GM18867 (cell line): ENCODE measurements at regions not wholly inside any gene's neighbourhood (a gene's known extent, or its start where the extent isn't known, plus 50 kb on each side); places are given as distances from the start of the nearest gene placed in this dataset.
A peak's percentile ranks its signal among the peaks of the same experiment; 100 is the strongest.
"Not testable (repeated sequence)": the region's sequence is repeated elsewhere in the genome, so short reads cannot be mapped to it uniquely, and the experiment has no call there.

Experiments
- ATAC-seq: cut with Tn5 transposase; IDR thresholded peaks from one replicate; pipeline ENCODE4 v1.9.1; 2021; ENCODE audit warnings: mild to moderate bottlenecking, moderate library complexity; ENCODE audit not compliant: unreplicated experiment

GRCh38 chr2:89129440-89129839 is 438.0 kb downstream of the RPIA start:
- not testable (repeated sequence) for ATAC-seq

GRCh38 chr2:89130665-89131308 is 439.3 kb downstream of the RPIA start:
- not testable (repeated sequence) for ATAC-seq

- not testable (repeated sequence) for ATAC-seq
Observed at GRCh38 chr2:89142959-89143358, 451.5 kb downstream of the RPIA start.

DNA sequence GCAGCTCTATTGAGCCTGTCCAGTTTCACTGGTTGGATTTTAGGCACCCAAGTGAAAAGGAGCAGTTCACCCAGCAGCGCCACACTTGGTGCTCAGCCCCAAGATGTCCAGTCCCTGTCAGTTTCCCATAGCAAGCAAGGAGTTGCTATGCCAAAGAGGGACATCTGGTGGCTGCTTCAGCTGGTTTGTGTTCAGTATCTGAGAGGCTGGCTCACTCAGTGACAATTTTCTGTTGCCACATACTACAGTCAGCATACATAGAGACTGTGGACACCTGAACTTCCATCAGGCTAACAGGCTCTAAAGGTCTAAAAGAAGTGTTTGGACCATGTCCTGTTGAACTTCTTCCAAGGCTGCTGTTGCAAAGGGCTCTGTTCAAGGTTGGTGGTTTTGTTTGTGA is 453.9 kb downstream of the RPIA start:
- ATAC-seq: not testable (repeated sequence)

- not testable (repeated sequence) for ATAC-seq
Observed at GRCh38 chr2:89148256-89148655, 456.8 kb downstream of the RPIA start.

GRCh38 chr2:89151699-89152098 is 460.2 kb downstream of the RPIA start:
- not testable (repeated sequence) for ATAC-seq

DNA sequence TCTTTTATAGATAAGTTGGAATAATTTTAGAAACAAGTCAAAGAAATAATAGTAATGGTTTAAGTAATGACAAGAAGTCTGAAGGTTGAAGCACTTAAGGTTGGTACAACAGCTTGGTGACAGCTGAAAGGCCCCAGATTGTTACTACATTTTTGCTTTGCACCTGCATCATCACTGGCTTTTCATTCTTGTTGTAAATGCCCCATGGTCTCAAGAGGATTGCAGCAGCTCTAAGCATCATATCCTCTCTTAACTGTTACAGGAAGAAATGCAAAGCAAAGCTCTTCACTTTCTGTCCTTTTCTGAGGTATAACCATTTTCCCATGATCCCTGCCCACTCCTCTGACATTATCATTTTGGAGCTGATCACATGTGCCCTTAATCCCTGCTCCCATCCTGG is 461.0 kb downstream of the RPIA start:
- not testable (repeated sequence) for ATAC-seq

DNA sequence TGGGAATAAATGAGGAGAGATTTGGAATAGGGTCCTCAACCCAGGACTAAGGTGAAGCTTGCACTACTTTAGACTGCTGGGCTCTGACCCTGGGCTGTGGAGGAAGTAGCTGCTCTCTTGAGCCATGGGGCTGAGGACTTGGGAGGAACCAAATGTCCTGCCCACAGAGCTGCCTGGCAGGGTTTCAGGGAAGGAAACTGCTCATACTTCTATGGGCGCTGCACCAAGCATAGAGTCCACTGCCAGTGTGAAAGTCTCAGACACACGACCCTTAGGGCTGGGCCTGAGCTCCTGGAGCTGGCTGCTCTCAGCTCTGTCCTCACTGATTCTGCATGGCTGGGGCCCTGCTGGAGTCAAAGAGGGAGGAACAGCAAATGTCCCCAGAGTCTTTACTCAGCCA is 461.7 kb downstream of the RPIA start:
- ATAC-seq: not testable (repeated sequence)

- ATAC-seq: not testable (repeated sequence)
Observed at GRCh38 chr2:89154247-89154682, 462.8 kb downstream of the RPIA start.

GRCh38 chr2:89160306-89160705 is 468.8 kb downstream of the RPIA start:
- peak; percentile 61 for ATAC-seq

DNA sequence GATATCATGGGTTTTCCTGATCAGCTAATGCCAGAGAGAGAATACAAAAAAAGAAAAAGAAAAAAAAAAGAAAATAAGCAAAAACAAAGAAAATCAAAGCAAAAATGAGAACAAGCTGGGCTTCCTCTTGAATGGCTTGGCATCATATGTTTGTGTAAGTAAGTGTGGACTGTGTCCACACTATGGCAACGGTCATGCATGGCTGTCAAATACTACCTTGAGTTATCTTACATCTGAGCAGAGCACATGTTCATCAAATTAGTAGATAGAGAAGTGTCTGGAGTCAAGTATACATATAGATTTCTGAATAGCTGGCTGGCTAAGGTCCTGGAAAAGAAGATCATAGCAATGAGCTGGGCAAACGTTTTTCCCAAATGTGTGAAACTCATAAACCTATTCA is 470.2 kb downstream of the RPIA start:
- not testable (repeated sequence) for ATAC-seq

- not testable (repeated sequence) for ATAC-seq
Observed at GRCh38 chr2:89170506-89171173, 479.2 kb downstream of the RPIA start.

- not testable (repeated sequence) for ATAC-seq
Observed at GRCh38 chr2:89171174-89171519, 479.7 kb downstream of the RPIA start.

DNA sequence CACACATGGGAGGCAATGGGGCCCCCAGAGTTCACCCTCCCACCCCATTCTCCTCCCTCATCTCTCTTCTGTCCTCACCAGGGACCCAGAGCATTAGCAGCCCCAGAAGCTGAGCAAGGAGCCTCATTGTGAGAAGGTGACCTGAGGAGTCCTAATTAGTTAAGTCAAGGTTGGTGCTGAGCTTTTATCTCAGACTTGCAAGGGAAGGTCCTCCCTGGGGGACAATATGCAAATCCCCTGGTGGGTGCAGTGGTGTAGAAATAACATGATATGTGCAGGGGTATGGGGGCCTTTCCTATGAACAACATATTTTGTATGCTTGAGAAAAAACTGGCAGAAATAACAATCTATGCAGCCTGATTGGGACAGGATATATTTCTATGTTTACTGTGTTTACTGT is 485.5 kb downstream of the RPIA start:
- not testable (repeated sequence) for ATAC-seq

GRCh38 chr2:89182221-89182620 is 490.7 kb downstream of the RPIA start:
- not testable (repeated sequence) for ATAC-seq

- ATAC-seq: not testable (repeated sequence)
Observed at GRCh38 chr2:89184746-89185145, 493.3 kb downstream of the RPIA start.

DNA sequence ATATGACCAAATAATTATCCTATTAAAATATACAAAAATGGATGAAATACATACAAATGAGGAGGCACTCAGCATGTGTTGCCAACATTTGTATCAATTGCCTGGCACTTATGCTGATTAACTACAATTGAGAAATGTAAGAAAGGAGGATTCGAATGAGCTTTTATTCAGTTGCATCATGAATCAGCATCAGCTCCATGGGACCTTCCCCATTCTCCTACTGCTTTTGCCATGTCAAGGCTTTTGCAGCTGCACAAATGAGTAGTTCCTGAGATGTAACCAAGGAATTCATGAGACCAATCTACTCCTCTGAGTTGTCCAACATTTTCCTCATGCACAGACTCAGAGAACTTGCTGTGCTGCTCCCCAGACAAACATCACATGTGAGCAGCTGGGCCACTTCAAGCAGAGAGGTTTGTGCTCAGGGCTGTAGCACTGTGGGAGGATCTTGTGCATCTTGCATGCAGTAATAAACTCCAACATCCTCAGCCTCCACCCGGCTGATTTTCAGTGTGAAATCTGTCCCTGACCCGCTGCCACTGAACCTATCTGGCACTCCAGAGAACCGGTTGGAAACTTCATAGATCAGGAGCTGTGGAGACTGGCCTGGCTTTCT is 504.3 kb downstream of the RPIA start:
- ATAC-seq: not testable (repeated sequence)

- not testable (repeated sequence) for ATAC-seq
Observed at GRCh38 chr2:89196719-89197118, 505.2 kb downstream of the RPIA start.

- not testable (repeated sequence) for ATAC-seq
Observed at GRCh38 chr2:89198026-89198425, 506.6 kb downstream of the RPIA start.

DNA sequence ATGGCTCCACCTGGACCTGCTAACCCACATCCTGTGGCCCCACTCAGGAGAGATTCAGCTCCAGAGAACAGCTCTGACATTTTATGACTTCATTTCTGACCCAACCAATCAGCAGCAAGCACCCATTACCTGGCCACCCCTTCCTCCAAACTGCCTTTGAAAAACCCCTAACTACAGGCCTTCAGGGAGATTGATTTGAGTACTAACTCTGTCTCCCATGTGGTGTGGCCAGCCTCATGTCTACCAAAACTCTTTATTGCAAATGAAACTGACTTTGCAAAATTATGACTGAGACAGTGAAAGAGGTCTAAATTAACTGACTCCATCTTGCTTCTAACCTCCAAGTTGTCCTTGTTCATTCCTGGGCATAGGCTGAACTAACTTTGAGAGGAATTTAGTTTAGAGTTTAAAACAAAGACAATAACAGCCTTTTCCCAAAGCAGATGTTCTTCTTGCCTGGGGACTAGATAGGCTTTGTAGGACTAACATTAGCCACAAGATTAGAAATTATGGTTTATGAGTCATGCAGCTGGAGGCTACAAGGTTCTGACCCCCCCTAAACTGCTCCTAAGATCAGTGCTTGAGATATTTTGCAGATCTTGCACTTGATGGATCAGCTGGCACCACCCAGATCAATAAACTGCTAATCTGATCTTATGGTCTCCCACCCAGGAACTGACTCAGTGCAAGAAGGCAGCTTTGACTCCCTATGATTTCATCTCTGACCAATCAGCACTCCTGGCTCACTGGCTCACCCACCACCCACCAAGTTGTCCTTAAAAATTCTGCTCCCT is 508.2 kb downstream of the RPIA start:
- not testable (repeated sequence) for ATAC-seq

DNA sequence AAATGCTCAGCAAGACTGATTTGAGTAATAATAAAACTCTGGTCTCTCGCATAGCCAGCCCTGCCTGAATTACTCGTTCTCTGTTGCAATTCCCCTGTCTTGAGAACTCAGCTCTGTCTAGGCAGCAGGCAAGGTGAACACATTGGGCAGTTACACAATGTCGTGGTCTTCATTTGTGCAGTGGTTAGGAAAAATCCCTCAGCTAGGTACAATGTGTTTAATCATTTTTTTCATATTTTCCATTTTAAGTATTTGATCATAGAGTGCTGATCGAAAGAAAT is 508.7 kb downstream of the RPIA start:
- ATAC-seq: not testable (repeated sequence)
